Stimulated activated CD4-positive, alpha-beta T cell treated with anti-CD3 and anti-CD28 coated beads, Interleukin-4, amount 100 ng/mL, for 1 hour (primary cell): ENCODE measurements at regions not wholly inside any gene's neighbourhood (a gene's known extent, or its start where the extent isn't known, plus 50 kb on each side); places are given as distances from the start of the nearest gene placed in this dataset.
"Not testable (repeated sequence)": the region's sequence is repeated elsewhere in the genome, so short reads cannot be mapped to it uniquely, and the experiment has no call there.

Experiments used
- DNase-seq: peaks from one replicate; pipeline ENCODE4 v3.0.0-alpha.2; 2020

GRCh38 chr2:21353879-21354679 is 230.3 kb downstream of the TDRD15 start:
- no peak for DNase-seq

- no peak for DNase-seq
These were observed 232.5 kb downstream of the TDRD15 start for GRCh38 chr2:21356086-21356856.

- DNase-seq: no peak
These were observed 233.1 kb downstream of the TDRD15 start for GRCh38 chr2:21356857-21357255.

GRCh38 chr2:21358976-21359375 is 235.2 kb downstream of the TDRD15 start:
- no peak for DNase-seq

- DNase-seq: no peak
These were observed 237.6 kb downstream of the TDRD15 start for GRCh38 chr2:21361384-21361783.

GRCh38 chr2:21361957-21362486 is 238.3 kb downstream of the TDRD15 start:
- no peak for DNase-seq

GRCh38 chr2:21363364-21363763 is 239.6 kb downstream of the TDRD15 start:
- no peak for DNase-seq

- DNase-seq: no peak
These were observed 243.7 kb downstream of the TDRD15 start for GRCh38 chr2:21367421-21367820.

GRCh38 chr2:21369787-21370186 is 246.0 kb downstream of the TDRD15 start:
- no peak for DNase-seq

GRCh38 chr2:21371499-21372003 is 247.8 kb downstream of the TDRD15 start:
- DNase-seq: no peak

- no peak for DNase-seq
These were observed 248.9 kb downstream of the TDRD15 start for GRCh38 chr2:21372654-21373053.

GRCh38 chr2:21376864-21377263 is 253.1 kb downstream of the TDRD15 start:
- DNase-seq: no peak

GRCh38 chr2:21379140-21379539 is 255.4 kb downstream of the TDRD15 start:
- DNase-seq: no peak

GRCh38 chr2:21379668-21380067 is 255.9 kb downstream of the TDRD15 start:
- DNase-seq: not testable (repeated sequence)

GRCh38 chr2:21381421-21381820 is 257.7 kb downstream of the TDRD15 start:
- no peak for DNase-seq

GRCh38 chr2:21382701-21383520 is 259.1 kb downstream of the TDRD15 start:
- DNase-seq: no peak

GRCh38 chr2:21386666-21387065 is 262.9 kb downstream of the TDRD15 start:
- no peak for DNase-seq

- no peak for DNase-seq
These were observed 268.9 kb downstream of the TDRD15 start for GRCh38 chr2:21392649-21393048.

GRCh38 chr2:21393173-21393572 is 269.4 kb downstream of the TDRD15 start:
- DNase-seq: no peak

- no peak for DNase-seq
These were observed 271.6 kb downstream of the TDRD15 start for GRCh38 chr2:21395366-21395765.

GRCh38 chr2:21396252-21396651 is 272.5 kb downstream of the TDRD15 start:
- DNase-seq: no peak

GRCh38 chr2:21401022-21401698 is 277.4 kb downstream of the TDRD15 start:
- no peak for DNase-seq
